SK-N-MC (cell line): ENCODE measurements at regions not wholly inside any gene's neighbourhood (a gene's known extent, or its start where the extent isn't known, plus 50 kb on each side); places are given as distances from the start of the nearest gene placed in this dataset.

ENCODE experiments used
- EZH2 ChIP-seq: fragments of 200-600 bp; sonication (generic); IDR thresholded peaks from one replicate; pipeline ENCODE4 v1.6.1; 2017; ENCODE audit warnings: antibody characterized with exemption
- POLR2AphosphoS5 ChIP-seq: IDR thresholded peaks from 2 replicates; pipeline ENCODE4 v1.6.1; 2012; ENCODE audit warnings: mild to moderate bottlenecking, low read depth, low read length, borderline replicate concordance

DNA sequence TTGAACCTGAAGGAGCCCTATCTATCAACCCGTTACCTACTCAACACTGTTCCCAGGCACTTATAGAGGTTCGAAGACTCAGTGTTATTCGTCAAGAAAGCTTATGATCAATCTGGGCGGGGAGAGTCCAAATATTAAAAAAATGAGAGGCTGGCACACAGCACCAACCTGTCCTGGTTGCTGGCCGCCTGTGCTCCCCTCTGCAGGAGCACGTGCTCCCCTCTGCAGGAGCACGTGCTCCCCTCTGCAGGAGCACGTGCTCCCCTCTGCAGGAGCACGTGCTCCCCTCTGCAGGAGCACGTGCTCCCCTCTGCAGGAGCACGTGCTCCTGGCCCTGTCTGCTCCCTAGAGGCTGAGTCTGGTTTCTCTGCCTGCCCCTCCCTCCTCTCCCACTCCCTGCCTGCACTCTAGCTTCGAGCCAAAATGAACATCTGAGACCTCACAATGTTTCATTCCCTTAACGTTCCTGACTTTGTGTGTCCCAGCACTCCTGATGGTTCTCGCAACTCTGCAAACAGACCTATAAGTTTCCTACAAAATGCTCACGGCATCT is 614.0 kb upstream of the ID2 start:
- no peak for TF ChIP-seq POLR2AphosphoS5
- TF ChIP-seq EZH2, result no peak
